ENCODE measurements at regions not wholly inside any gene's neighbourhood (a gene's known extent, or its start where the extent isn't known, plus 50 kb on each side); places are given as distances from the start of the nearest gene placed in this dataset.

- H3K9me3 Mint-ChIP-seq = no peaks in the 10 kb centered on the region
- ATAC-seq (ENCODE audit: low read depth) = no peak
- no peak for DNase-seq
- H3K4me3 Mint-ChIP-seq = no peak overlapping the region
- POLR2A ChIA-PET = no interaction called here
- no peak overlapping the region for H3K27ac Mint-ChIP-seq
- H3K27me3 Mint-ChIP-seq = no peaks in the 10 kb centered on the region
- H3K4me1 Mint-ChIP-seq = no peaks in the 10 kb centered on the region
- no peaks in the 10 kb centered on the region for H3K36me3 Mint-ChIP-seq
These were observed 352.8 kb upstream of the GYPC start for GRCh38 chr2:126303113-126303512.

- ATAC-seq (ENCODE audit: low read depth) = no peak
- POLR2A ChIA-PET = no interaction called here
- Mint-ChIP-seq H3K9me3 (no peaks in the 10 kb centered on the region), H3K27ac (no peak overlapping the region), H3K4me3 (no peak overlapping the region), H3K27me3 (no peaks in the 10 kb centered on the region), H3K36me3 (no peaks in the 10 kb centered on the region), H3K4me1 (no peaks in the 10 kb centered on the region)
- no peak for DNase-seq
These were observed 351.8 kb upstream of the GYPC start for GRCh38 chr2:126304154-126304553.

- no peak overlapping the region for H3K4me3 Mint-ChIP-seq
- no peaks in the 10 kb centered on the region for H3K27me3 Mint-ChIP-seq
- H3K27ac Mint-ChIP-seq = no peak overlapping the region
- H3K36me3 Mint-ChIP-seq = no peaks in the 10 kb centered on the region
- ATAC-seq (ENCODE audit: low read depth) (no peak), DNase-seq (no peak)
- POLR2A ChIA-PET = no interaction called here
- no peaks in the 10 kb centered on the region for H3K4me1 Mint-ChIP-seq
- H3K9me3 Mint-ChIP-seq = no peaks in the 10 kb centered on the region
These were observed 349.4 kb upstream of the GYPC start for GRCh38 chr2:126306539-126306938.

GRCh38 chr2:126307740-126308139 is 348.2 kb upstream of the GYPC start:
- ATAC-seq (ENCODE audit: low read depth) = no peak
- no peak overlapping the region for H3K27ac Mint-ChIP-seq
- no peaks in the 10 kb centered on the region for H3K36me3 Mint-ChIP-seq

GRCh38 chr2:126309185-126309584 is 346.8 kb upstream of the GYPC start:
- Mint-ChIP-seq H3K27me3 (no peaks in the 10 kb centered on the region), H3K27ac (no peak overlapping the region), H3K9me3 (no peaks in the 10 kb centered on the region), H3K4me3 (no peak overlapping the region), H3K36me3 (no peaks in the 10 kb centered on the region), H3K4me1 (no peaks in the 10 kb centered on the region)
- POLR2A ChIA-PET = no interaction called here
- ATAC-seq (ENCODE audit: low read depth) (no peak), DNase-seq (no peak)

More at GRCh38 chr2:126307740-126308139, 348.2 kb upstream of the GYPC start:
- DNase-seq = no peak
- H3K4me1 Mint-ChIP-seq = no peaks in the 10 kb centered on the region
- H3K4me3 Mint-ChIP-seq = no peak overlapping the region
- H3K9me3 Mint-ChIP-seq = no peaks in the 10 kb centered on the region
- H3K27me3 Mint-ChIP-seq = no peaks in the 10 kb centered on the region
- POLR2A ChIA-PET = no interaction called here

- no peak overlapping the region for H3K27ac Mint-ChIP-seq
- H3K4me3 Mint-ChIP-seq = no peak overlapping the region
- POLR2A ChIA-PET = no interaction called here
- H3K4me1 Mint-ChIP-seq = no peaks in the 10 kb centered on the region
- H3K27me3 Mint-ChIP-seq = no peaks in the 10 kb centered on the region
- H3K36me3 Mint-ChIP-seq = no peaks in the 10 kb centered on the region
- H3K9me3 Mint-ChIP-seq = no peaks in the 10 kb centered on the region
- ATAC-seq (ENCODE audit: low read depth) (no peak), DNase-seq (no peak)
These were observed 343.4 kb upstream of the GYPC start for GRCh38 chr2:126312579-126312978.

GRCh38 chr2:126315828-126316227 is 340.1 kb upstream of the GYPC start:
- DNase-seq (no peak), ATAC-seq (ENCODE audit: low read depth) (no peak)
- Mint-ChIP-seq H3K4me3 (no peak overlapping the region), H3K27me3 (no peaks in the 10 kb centered on the region), H3K9me3 (no peaks in the 10 kb centered on the region), H3K4me1 (no peaks in the 10 kb centered on the region), H3K36me3 (no peaks in the 10 kb centered on the region), H3K27ac (no peak overlapping the region)
- POLR2A ChIA-PET = no interaction called here

- H3K27ac Mint-ChIP-seq = no peak overlapping the region
- DNase-seq (no peak), ATAC-seq (ENCODE audit: low read depth) (no peak)
- no peaks in the 10 kb centered on the region for H3K36me3 Mint-ChIP-seq
- H3K9me3 Mint-ChIP-seq = no peaks in the 10 kb centered on the region
- POLR2A ChIA-PET = no interaction called here
- no peak overlapping the region for H3K4me3 Mint-ChIP-seq
- peaks cover 7% of the 10 kb centered on the region for H3K4me1 Mint-ChIP-seq
- no peaks in the 10 kb centered on the region for H3K27me3 Mint-ChIP-seq
These were observed 338.0 kb upstream of the GYPC start for GRCh38 chr2:126317790-126318431.

- POLR2A ChIA-PET = no interaction called here
These were observed 333.6 kb upstream of the GYPC start for GRCh38 chr2:126322342-126322741.

GRCh38 chr2:126325202-126325601 is 330.8 kb upstream of the GYPC start:
- H3K36me3 Mint-ChIP-seq = no peaks in the 10 kb centered on the region
- H3K4me1 Mint-ChIP-seq = peaks cover 7% of the 10 kb centered on the region
- no peak for ATAC-seq (ENCODE audit: low read depth)
- H3K9me3 Mint-ChIP-seq = peaks cover 3% of the 10 kb centered on the region
- H3K27ac Mint-ChIP-seq = no peak overlapping the region
- H3K4me3 Mint-ChIP-seq = no peak overlapping the region
- POLR2A ChIA-PET = no interaction called here
- DNase-seq = no peak
- no peaks in the 10 kb centered on the region for H3K27me3 Mint-ChIP-seq

More at GRCh38 chr2:126322342-126322741, 333.6 kb upstream of the GYPC start:
- DNase-seq (no peak), ATAC-seq (ENCODE audit: low read depth) (no peak)
- Mint-ChIP-seq H3K4me3 (no peak overlapping the region), H3K9me3 (no peaks in the 10 kb centered on the region), H3K4me1 (peaks cover 7% of the 10 kb centered on the region), H3K36me3 (no peaks in the 10 kb centered on the region), H3K27ac (no peak overlapping the region), H3K27me3 (no peaks in the 10 kb centered on the region)

GRCh38 chr2:126329173-126329572 is 326.8 kb upstream of the GYPC start:
- no peaks in the 10 kb centered on the region for H3K27me3 Mint-ChIP-seq
- no peak overlapping the region for H3K27ac Mint-ChIP-seq
- no peak overlapping the region for H3K4me3 Mint-ChIP-seq
- DNase-seq (no peak), ATAC-seq (ENCODE audit: low read depth) (no peak)
- H3K9me3 Mint-ChIP-seq = peaks cover 11% of the 10 kb centered on the region
- no peaks in the 10 kb centered on the region for H3K36me3 Mint-ChIP-seq
- H3K4me1 Mint-ChIP-seq = no peaks in the 10 kb centered on the region
- POLR2A ChIA-PET = no interaction called here

- DNase-seq (no peak), ATAC-seq (ENCODE audit: low read depth) (no peak)
- no peaks in the 10 kb centered on the region for H3K4me1 Mint-ChIP-seq
- H3K36me3 Mint-ChIP-seq = no peaks in the 10 kb centered on the region
- H3K27ac Mint-ChIP-seq = no peak overlapping the region
- no peaks in the 10 kb centered on the region for H3K27me3 Mint-ChIP-seq
- H3K4me3 Mint-ChIP-seq = no peak overlapping the region
- POLR2A ChIA-PET = no interaction called here
- no peaks in the 10 kb centered on the region for H3K9me3 Mint-ChIP-seq
These were observed 313.5 kb upstream of the GYPC start for GRCh38 chr2:126342457-126342856.

- H3K9me3 Mint-ChIP-seq = no peaks in the 10 kb centered on the region
These were observed 312.8 kb upstream of the GYPC start for GRCh38 chr2:126343136-126343535.

GRCh38 chr2:126344493-126344892 is 311.5 kb upstream of the GYPC start:
- Mint-ChIP-seq H3K4me1 (no peaks in the 10 kb centered on the region), H3K9me3 (no peaks in the 10 kb centered on the region), H3K27me3 (no peaks in the 10 kb centered on the region), H3K36me3 (no peaks in the 10 kb centered on the region), H3K4me3 (no peak overlapping the region), H3K27ac (no peak overlapping the region)
- ATAC-seq (ENCODE audit: low read depth) (no peak), DNase-seq (no peak)
- POLR2A ChIA-PET = no interaction called here

More at GRCh38 chr2:126343136-126343535, 312.8 kb upstream of the GYPC start:
- POLR2A ChIA-PET = no interaction called here
- no peak overlapping the region for H3K27ac Mint-ChIP-seq
- ATAC-seq (ENCODE audit: low read depth) = no peak
- H3K36me3 Mint-ChIP-seq = no peaks in the 10 kb centered on the region
- no peak overlapping the region for H3K4me3 Mint-ChIP-seq
- no peaks in the 10 kb centered on the region for H3K27me3 Mint-ChIP-seq
- H3K4me1 Mint-ChIP-seq = no peaks in the 10 kb centered on the region
- DNase-seq = no peak

GRCh38 chr2:126345691-126346090 is 310.3 kb upstream of the GYPC start:
- ATAC-seq (ENCODE audit: low read depth) (no peak), DNase-seq (no peak)
- H3K27me3 Mint-ChIP-seq = no peaks in the 10 kb centered on the region
- no peaks in the 10 kb centered on the region for H3K9me3 Mint-ChIP-seq
- no peak overlapping the region for H3K4me3 Mint-ChIP-seq
- H3K4me1 Mint-ChIP-seq = no peaks in the 10 kb centered on the region
- no peaks in the 10 kb centered on the region for H3K36me3 Mint-ChIP-seq
- H3K27ac Mint-ChIP-seq = no peak overlapping the region
- POLR2A ChIA-PET = no interaction called here

All from activated naive CD8-positive, alpha-beta T cell treated with anti-CD3 and anti-CD28 coated beads, Interleukin-2, amount 10 ng/mL, durations not matched to agents 7 days and 5 days (primary cell).